HG02798 (cell line): ENCODE measurements at regions not wholly inside any gene's neighbourhood (a gene's known extent, or its start where the extent isn't known, plus 50 kb on each side); places are given as distances from the start of the nearest gene placed in this dataset.
"Not testable (repeated sequence)": the region's sequence is repeated elsewhere in the genome, so short reads cannot be mapped to it uniquely, and the experiment has no call there.

Experiments
- ATAC-seq: cut with Tn5 transposase; IDR thresholded peaks from one replicate; pipeline ENCODE4 v1.9.1; 2021; ENCODE audit warnings: mild to moderate bottlenecking; ENCODE audit not compliant: unreplicated experiment, poor library complexity

DNA sequence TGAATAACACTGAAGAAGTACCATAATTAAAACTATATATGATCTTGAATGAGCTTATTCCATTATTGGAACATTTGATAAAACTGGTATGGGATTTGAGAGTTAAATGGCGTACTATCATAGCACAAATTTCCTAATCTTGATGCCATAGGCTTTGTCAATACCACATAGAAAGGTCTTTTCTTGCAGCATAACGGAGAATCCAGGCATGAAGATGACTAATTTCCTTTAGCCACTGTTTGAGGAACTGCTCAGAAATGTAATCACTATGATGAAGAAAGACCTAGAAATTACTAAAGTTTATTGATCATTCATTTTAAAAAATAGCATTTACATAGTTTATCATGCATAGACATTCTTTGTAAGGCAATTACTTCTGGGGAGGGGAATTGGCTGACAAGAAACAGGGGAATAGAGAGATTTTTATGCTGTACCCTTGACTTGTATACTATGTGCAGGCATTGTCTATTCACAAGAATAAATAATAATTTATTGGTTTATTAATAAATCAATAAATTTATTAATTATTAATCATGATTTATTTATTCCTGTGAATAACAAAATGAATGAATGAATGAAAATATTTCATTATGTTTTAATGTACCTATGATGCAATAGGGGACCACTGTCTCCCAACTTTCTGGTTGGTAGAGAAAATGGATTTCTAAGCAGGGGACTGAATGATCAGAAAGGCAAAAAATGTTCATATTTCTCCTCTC lies 2676.6 kb downstream of the PCDH9 start:
- no peak for ATAC-seq

DNA sequence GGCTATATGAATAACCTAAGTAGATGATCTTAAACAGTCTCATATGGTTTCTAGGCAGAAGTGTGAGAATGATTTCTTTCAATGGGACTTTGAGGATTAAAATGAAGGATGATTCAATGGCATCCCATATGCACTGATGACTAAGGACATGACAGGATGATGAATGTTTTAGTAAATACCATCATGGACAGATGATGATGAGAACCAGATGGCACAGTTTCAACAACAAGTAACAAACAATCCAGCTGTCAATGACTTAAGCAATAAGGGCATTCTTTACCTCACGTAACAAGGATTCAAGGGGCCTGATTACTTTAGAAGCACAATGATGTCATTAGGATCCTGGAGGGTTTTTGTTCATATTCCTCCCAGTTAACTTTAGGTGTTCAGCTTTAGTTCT lies 2678.4 kb downstream of the PCDH9 start:
- no peak for ATAC-seq

GRCh38 chr13:64546371-64546770 lies 2683.8 kb downstream of the PCDH9 start:
- ATAC-seq: no peak

- ATAC-seq: no peak
Observed at GRCh38 chr13:64540976-64541375, 2689.2 kb downstream of the PCDH9 start.

GRCh38 chr13:64540468-64540867 lies 2689.7 kb downstream of the PCDH9 start:
- ATAC-seq: no peak

- no peak for ATAC-seq
Observed at GRCh38 chr13:64538711-64539110, 2691.4 kb downstream of the PCDH9 start.

DNA sequence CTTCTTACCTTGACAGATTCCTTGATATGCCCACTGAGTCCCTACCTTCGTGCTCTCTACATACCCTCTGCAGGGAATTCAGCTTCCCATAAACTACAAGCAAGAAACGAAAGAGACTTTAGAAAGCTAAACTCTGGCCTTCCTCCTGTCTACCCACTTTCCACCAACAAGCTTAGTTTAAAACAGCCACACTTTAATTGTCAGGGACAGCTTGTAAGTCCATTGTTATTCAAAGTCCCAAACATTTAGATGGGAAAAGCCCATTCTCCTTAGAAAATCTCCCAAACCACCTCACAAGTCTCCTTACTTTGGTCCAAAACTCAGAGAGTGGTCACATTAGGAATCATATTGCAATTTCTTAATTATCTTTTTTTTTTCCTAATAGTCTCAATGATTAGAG lies 2695.8 kb downstream of the PCDH9 start:
- no peak for ATAC-seq

DNA sequence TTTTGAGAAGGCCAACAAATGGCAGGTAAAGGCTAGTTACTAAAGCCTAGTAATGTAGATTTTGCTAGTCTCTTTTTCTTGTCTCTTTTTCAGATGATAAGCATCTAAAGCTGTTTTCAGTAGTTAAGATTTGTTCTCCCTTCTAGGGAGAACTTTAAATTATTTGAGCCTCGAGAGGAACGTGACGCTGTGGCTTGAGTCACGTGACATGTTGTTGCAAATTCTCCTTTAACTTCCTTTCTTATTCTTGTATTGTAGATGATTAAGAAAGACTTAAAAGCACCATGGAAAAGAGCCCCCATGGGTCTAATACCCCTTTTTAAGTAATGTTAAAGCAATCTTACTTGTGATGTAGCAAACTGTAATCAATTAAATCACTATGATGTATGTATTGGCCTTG lies 2698.7 kb downstream of the PCDH9 start:
- ATAC-seq: no peak

DNA sequence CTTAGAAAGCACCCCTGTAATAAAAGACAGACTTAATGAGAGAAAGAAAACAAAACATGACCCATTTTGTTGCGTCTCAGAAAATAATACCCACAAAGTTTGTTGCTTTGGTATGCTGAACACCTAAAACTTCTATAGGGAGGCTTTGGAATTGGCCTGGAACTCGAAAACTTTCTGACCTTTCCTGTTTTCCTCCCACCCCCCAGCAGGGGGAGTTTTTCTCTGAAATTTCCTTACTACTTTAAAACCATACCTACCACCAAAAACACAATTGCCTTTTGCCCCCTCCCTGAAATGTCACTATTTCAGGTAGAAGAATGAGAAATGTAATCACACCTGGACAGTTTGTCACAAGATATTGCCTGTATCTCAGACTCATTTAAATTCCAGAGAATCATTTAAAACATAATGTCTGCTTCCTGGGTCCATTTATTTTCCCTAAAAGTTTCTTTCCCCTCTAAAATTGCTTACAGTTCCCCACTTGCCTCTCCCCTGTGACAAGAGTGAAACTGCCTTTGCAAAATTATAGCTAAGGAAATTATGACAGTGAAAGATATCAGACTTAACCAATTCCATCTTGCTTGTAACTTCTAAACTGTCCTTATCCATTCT lies 2700.2 kb downstream of the PCDH9 start:
- ATAC-seq: peak; percentile 64

- ATAC-seq: no peak
Observed at GRCh38 chr13:64528838-64529237, 2701.3 kb downstream of the PCDH9 start.

- ATAC-seq: no peak
Observed at GRCh38 chr13:64527561-64527960, 2702.6 kb downstream of the PCDH9 start.

DNA sequence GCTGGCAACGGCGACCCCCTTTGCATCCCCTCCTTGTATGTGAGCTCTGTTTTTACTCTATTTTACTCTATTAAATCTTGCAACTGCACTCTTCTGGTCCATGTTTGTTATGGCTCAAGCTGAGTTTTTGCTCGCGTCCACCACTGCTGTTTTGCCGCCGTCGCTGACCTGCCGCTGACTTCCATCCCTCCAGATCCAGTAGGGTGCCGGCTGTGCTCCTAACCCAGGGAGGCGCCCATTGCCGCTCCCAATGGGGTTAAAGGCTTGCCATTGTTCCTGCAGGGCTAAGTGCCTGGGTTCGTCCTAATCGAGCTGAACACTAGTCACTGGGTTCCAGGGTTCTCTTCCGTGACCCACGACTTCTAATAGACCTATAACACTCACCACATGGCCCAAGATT lies 2704.4 kb downstream of the PCDH9 start:
- no peak for ATAC-seq

DNA sequence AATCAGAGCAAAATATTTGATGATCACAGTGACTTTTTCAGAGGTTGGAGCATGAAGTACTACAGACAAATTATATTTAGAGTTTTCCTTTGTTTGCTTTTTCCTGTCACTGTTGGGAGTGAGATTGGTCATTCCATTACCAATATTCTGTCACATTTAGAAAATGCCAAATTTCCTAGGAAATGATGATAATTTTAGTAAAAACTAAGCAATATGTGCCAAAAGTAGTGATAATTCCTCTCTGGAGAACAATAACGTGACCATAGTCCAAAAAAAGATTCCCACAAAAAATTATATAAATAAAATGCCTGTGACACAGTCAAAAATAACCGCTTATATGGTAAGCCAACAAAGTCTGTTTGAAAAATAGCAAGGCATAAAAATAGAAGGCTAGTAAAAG lies 2719.4 kb downstream of the PCDH9 start:
- ATAC-seq: no peak

DNA sequence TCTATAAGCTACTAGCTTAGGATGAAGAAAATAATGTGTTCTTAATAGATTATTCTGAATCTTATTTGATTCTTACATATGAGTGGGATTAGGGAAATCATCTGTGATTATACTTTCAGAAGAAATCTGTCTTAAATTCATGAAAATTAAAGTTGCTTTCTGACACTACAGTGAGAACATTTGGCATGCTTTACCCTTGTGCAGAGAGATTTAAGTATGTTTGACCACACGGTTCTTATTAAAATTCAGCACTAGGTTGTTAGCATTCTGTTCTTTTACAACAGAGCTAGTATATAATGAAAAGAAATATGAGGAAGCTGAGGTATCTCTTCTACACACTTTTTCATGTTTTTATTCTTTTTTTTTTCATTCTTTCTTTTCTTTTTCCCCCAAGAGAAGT lies 2723.9 kb downstream of the PCDH9 start:
- no peak for ATAC-seq

DNA sequence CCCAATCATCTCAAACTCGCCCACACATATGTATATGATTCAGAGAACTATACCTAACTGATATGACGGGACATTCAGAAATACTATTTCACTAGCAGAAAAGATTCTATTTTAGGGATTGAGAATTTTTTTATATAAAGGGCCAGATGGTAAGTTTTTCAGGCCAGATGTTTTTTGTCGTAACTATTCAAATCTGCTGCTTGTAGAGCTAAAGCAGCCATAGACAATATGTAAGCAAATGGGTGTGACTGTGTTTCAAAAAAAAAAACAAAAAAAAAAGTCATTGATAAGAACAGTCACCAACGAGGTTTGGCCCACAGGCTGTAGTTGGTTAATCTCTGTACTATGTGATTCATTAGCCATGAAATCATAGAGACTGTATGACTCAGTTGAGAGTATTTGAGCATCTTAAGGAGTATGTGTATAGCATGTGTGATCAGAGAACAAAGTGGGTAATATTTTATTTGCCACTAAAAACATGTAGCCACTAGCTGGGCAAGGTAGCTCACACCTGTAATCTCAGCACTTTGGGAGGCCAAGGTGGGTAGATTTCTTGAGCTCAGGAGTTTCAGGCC lies 2724.7 kb downstream of the PCDH9 start:
- ATAC-seq: no peak

DNA sequence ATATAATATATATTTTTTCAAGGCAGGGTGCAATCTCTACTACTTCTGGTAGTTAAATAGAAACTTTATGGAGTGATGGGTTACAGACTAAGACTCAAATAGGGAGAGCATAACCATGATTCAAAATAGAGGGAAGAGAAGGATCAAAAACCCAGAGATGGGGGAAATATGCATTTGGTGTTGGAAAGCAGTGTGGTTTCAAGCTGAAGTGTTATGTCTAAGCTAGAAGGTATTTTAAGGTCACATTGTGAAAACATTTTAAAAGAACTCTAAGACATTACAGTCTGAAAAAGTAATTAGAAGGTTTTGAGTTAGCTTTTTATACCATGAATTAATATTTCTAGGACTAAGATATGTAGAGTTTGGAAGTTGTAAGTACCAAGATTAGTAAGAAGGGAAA lies 2741.4 kb downstream of the PCDH9 start:
- ATAC-seq: no peak

GRCh38 chr13:64482373-64482772 lies 2747.8 kb downstream of the PCDH9 start:
- no peak for ATAC-seq

DNA sequence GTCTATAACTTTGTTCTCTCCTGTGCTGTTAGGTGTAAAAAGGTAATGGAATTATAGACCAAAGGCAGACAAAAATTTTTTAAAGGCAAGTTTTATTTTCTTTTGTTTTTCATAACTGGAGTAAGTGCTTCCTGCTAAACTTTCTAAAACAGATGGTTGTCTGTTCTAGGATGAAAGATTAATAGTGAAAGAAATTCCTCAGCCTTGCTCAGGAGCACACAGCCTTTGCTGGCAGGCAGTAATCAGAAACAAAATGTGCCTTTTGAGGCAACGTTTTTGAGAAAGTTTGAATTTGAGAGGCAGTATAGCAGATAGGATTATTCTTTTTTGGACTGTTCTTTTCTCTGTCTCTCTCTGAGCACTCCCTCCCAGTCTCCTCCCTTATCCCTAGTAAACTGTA lies 2749.5 kb downstream of the PCDH9 start:
- ATAC-seq: no peak

GRCh38 chr13:64480211-64480610 lies 2749.9 kb downstream of the PCDH9 start:
- no peak for ATAC-seq

DNA sequence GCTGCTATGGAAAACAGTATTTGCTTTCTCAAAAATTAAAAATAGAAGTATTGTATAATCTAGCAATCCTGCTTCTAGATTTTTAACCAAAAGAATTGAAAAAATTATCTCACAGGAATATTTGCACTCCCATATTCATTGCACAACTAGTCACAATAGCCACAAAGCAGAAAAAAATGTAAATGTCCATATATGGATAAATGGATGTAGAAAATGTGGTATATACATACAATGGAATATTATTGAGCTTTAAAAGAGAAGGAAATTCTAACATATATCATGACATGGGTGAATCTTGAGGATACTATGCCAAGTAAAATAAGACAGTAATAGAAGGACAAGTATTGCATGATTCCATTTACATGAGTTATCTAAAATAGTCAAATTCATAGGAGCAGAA lies 2753.0 kb downstream of the PCDH9 start:
- ATAC-seq: no peak

DNA sequence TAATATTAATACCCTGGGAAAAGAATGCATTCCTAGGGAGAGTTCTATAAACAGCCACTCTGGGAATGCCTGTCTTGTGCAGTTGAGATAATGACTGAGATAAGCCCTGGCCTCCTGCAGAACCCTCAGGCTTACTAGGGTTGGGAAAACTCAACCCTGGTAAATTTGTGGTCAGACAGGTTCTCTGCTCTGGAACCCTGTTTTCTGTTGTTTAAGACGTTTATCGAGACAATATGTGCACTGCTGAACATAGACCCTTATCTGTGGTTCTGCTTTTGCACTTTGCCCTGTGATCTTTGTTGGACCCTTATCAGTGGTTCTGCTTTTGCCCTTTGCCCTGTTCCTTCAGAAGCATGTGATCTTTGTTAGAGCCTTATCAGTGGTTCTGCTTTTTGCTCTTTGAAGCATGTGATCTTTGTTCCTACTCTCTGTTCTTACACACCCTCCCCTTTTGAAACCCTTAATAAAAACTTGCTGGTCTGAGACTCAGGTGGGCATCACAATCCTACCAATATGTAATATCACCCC lies 2754.0 kb downstream of the PCDH9 start:
- not testable (repeated sequence) for ATAC-seq

DNA sequence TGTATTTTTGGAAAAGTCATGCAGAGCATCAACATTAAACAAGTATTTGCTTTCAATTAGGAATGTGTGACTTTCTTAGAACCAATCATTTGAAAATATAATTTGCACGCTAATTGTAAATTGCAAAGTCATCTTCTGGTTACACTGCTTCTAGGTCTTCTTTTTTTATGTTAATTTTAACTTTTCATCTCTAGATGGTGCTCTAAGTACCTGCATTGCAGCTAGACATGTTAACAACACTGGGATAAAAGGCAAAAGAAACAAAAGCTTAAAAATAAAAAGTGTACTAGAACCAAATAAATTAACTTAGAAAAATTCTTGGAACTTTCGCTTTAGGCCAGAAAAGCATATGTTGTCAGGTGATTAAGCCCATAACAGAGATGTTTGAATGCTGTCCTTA lies 2758.2 kb downstream of the PCDH9 start:
- no peak for ATAC-seq
